Hepatocyte (in vitro differentiated cells): ENCODE measurements at regions not wholly inside any gene's neighbourhood (a gene's known extent, or its start where the extent isn't known, plus 50 kb on each side); places are given as distances from the start of the nearest gene placed in this dataset.

Experiments used
- DNase-seq: peaks from one replicate; pipeline ENCODE4 v3.0.0-alpha.2; 2016; ENCODE audit warnings: low spot score
- H2AFZ ChIP-seq: fragments of 200-600 bp; sonication (generic); 2 replicates; pipeline ENCODE4 v1.6.0; 2016; ENCODE audit warnings: antibody characterized with exemption, mild to moderate bottlenecking
- H3K27ac ChIP-seq: fragments of 200-600 bp; sonication (generic); 2 replicates; pipeline ENCODE4 v1.5.1; 2016; ENCODE audit warnings: mild to moderate bottlenecking
- H3K27me3 ChIP-seq: fragments of 200-600 bp; sonication (generic); 2 replicates; pipeline ENCODE4 v1.6.1; 2016
- H3K36me3 ChIP-seq: fragments of 200-600 bp; sonication (generic); replicated peaks from 2 replicates; pipeline ENCODE4 v1.5.1; 2016; ENCODE audit warnings: low read depth; ENCODE audit not compliant: insufficient read depth
- H3K4me1 ChIP-seq: fragments of 200-600 bp; sonication (generic); 2 replicates; pipeline ENCODE4 v1.5.1; 2016; ENCODE audit warnings: mild to moderate bottlenecking, moderate library complexity; ENCODE audit not compliant: insufficient read depth
- H3K4me2 ChIP-seq: fragments of 200-600 bp; sonication (generic); 2 replicates; pipeline ENCODE4 v1.6.0; 2016
- H3K4me3 ChIP-seq: fragments of 200-600 bp; sonication (generic); 2 replicates; pipeline ENCODE4 v1.5.1; 2016; ENCODE audit warnings: mild to moderate bottlenecking
- H3K79me2 ChIP-seq: fragments of 200-600 bp; sonication (generic); 2 replicates; pipeline ENCODE4 v1.6.0; 2017; ENCODE audit warnings: mild to moderate bottlenecking
- H3K9me2 ChIP-seq: fragments of 200-600 bp; sonication (generic); replicated peaks from 2 replicates; pipeline ENCODE4 v1.6.0; 2017; ENCODE audit warnings: mild to moderate bottlenecking; ENCODE audit not compliant: insufficient read depth
- H3K9me3 ChIP-seq: fragments of 200-600 bp; sonication (generic); 2 replicates; pipeline ENCODE4 v1.5.1; 2016; ENCODE audit warnings: low read depth, mild to moderate bottlenecking
- H4K20me1 ChIP-seq: fragments of 200-600 bp; sonication (generic); 2 replicates; pipeline ENCODE4 v1.6.0; 2016; ENCODE audit warnings: mild to moderate bottlenecking; ENCODE audit not compliant: insufficient read depth, poor library complexity, severe bottlenecking
- EZH2 ChIP-seq: fragments of 200-600 bp; sonication (generic); IDR thresholded peaks from 2 replicates; pipeline ENCODE4 v1.6.1; 2016; ENCODE audit warnings: antibody characterized with exemption, mild to moderate bottlenecking, borderline replicate concordance
- EZH2phosphoT487 ChIP-seq: fragments of 200-600 bp; sonication (generic); IDR thresholded peaks from one replicate; pipeline ENCODE4 v1.6.1; 2018; ENCODE audit warnings: antibody characterized with exemption, mild to moderate bottlenecking, low read depth, moderate library complexity; ENCODE audit not compliant: unreplicated experiment, severe bottlenecking
- WGBS: methylation state at CpG from one replicate; pipeline ENCODE4 v1.1.6; 2016; ENCODE audit warnings: low lambda C conversion rate; ENCODE audit errors: missing lambda C conversion rate; 5-methylcytosine and 5-hydroxymethylcytosine counted together
- TF ChIP-seq, protein P1 (sequence below): fragments of 200-600 bp; sonication (generic); IDR thresholded peaks from 2 replicates; pipeline ENCODE4 v1.5.1; 2016; ENCODE audit warnings: antibody characterized with exemption, mild to moderate bottlenecking; ENCODE audit not compliant: poor library complexity

DNA sequence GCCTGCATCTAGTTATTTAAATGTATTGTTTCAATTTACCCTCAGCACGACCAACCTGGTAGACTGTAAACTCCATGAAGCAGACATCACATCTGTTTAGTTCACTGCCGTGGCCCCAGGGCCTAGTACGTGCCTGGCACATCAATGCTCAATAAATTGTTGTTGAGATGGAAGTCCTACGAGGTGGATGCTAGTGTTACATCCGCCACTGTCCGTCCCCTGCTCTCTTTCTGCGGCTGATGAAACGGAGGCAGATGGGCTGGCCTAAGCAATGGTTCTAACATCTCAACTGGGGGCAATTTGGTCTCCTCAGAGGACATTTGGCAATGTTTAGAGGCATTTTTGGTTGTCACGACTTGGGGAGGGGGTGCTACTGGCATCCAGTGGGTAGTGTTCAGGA is 121.4 kb upstream of the IGSF21 start:
- 86% methylated on average over 9 of the region's 9 CpGs for WGBS
- no peaks in the 10 kb centered on the region for H4K20me1 ChIP-seq
- no peak overlapping the region for H3K27ac ChIP-seq
- no peaks in the 10 kb centered on the region for H3K9me2 ChIP-seq
- H3K36me3 ChIP-seq: no peaks in the 10 kb centered on the region
- H2AFZ ChIP-seq: no peak overlapping the region
- no peaks in the 10 kb centered on the region for H3K27me3 ChIP-seq
- no peaks in the 10 kb centered on the region for H3K4me1 ChIP-seq
- H3K79me2 ChIP-seq: no peaks in the 10 kb centered on the region
- no peak for DNase-seq
- no peak for TF ChIP-seq EZH2
- TF ChIP-seq, protein P1, sequence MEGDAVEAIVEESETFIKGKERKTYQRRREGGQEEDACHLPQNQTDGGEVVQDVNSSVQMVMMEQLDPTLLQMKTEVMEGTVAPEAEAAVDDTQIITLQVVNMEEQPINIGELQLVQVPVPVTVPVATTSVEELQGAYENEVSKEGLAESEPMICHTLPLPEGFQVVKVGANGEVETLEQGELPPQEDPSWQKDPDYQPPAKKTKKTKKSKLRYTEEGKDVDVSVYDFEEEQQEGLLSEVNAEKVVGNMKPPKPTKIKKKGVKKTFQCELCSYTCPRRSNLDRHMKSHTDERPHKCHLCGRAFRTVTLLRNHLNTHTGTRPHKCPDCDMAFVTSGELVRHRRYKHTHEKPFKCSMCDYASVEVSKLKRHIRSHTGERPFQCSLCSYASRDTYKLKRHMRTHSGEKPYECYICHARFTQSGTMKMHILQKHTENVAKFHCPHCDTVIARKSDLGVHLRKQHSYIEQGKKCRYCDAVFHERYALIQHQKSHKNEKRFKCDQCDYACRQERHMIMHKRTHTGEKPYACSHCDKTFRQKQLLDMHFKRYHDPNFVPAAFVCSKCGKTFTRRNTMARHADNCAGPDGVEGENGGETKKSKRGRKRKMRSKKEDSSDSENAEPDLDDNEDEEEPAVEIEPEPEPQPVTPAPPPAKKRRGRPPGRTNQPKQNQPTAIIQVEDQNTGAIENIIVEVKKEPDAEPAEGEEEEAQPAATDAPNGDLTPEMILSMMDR: no peak
- TF ChIP-seq EZH2phosphoT487: no peak
- no peak overlapping the region for H3K4me2 ChIP-seq
- no peaks in the 10 kb centered on the region for H3K9me3 ChIP-seq
- no peak overlapping the region for H3K4me3 ChIP-seq

DNA sequence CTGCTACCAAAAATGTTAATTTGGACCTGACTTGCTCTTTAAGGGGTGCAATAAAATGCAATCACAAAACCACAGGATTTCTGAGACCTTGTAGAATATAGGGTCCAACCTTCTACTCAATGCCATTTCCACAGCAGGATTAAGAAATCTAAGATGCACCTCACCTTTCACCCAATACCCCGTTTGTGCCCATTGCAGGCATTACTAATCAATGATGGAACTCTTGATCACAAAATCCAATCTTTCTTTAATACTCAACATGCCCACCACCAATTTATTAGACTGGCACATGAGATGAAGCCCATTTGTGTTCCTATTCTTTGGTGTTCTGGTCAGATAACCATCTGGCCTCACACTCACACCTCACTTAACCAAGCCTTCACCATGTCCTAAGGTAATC is 117.2 kb upstream of the IGSF21 start:
- no peak overlapping the region for H2AFZ ChIP-seq
- TF ChIP-seq EZH2 (no peak), EZH2phosphoT487 (no peak)
- TF ChIP-seq, protein P1: no peak
- no peaks in the 10 kb centered on the region for H3K9me2 ChIP-seq
- H3K4me3 ChIP-seq: no peak overlapping the region
- no peak overlapping the region for H3K4me2 ChIP-seq
- 69% methylated on average over 1 of the region's 1 CpG for WGBS
- H3K9me3 ChIP-seq: no peaks in the 10 kb centered on the region
- H3K36me3 ChIP-seq: no peaks in the 10 kb centered on the region
- H3K27ac ChIP-seq: no peak overlapping the region
- no peaks in the 10 kb centered on the region for H3K27me3 ChIP-seq
- no peaks in the 10 kb centered on the region for H3K4me1 ChIP-seq
- no peak for DNase-seq
- H4K20me1 ChIP-seq: no peaks in the 10 kb centered on the region
- no peaks in the 10 kb centered on the region for H3K79me2 ChIP-seq

DNA sequence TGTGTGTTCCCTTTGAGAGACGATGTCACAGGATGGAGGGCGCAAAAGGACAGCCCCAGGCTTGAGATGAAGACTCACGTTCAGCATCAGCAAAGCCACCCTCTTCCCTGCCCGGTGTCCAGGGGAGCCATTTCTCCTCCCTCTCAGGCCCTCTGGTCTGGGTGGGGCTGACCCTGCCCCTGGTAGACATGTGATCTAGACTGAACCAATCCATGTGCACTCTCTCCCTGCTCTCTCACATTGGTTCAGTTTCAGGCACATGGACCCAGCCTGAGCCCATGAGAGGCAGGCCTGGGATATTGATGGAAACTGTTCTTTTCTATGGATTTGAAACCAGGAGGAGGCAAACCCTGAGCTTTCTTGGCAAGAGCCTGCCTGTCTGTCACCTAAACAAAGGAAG is 115.6 kb upstream of the IGSF21 start:
- 61% methylated on average over 4 of the region's 4 CpGs for WGBS
- Histone ChIP-seq H3K4me1 (no peaks in the 10 kb centered on the region), H3K9me2 (no peaks in the 10 kb centered on the region), H3K4me3 (no peak overlapping the region), H3K9me3 (no peaks in the 10 kb centered on the region), H3K4me2 (no peak overlapping the region), H3K36me3 (no peaks in the 10 kb centered on the region), H2AFZ (no peak overlapping the region), H4K20me1 (no peaks in the 10 kb centered on the region), H3K27me3 (no peaks in the 10 kb centered on the region), H3K79me2 (no peaks in the 10 kb centered on the region), H3K27ac (no peak overlapping the region)
- DNase-seq: no peak
- TF ChIP-seq, protein P1: no peak
- TF ChIP-seq EZH2 (no peak), EZH2phosphoT487 (no peak)

DNA sequence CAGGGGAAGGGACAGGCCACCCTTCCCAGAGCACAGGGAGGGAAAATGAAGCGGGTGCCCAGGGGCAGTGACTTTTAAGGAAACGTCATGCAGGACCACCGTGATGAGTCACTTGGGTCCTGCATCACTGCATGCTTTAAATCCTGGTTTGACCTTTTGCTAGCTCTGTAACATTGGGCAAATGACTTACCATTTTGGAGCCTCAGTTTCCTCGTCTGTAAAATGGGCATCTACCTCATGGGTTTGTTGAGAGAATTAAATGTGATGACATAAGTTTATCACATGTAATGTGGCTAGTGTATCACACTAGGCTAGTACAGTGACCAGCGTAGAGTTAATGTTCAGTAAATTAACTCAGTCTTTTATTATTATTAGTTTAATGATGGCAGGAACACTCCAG is 114.8 kb upstream of the IGSF21 start:
- no peak overlapping the region for H2AFZ ChIP-seq
- DNase-seq: no peak
- no peaks in the 10 kb centered on the region for H3K27me3 ChIP-seq
- TF ChIP-seq, protein P1: no peak
- TF ChIP-seq EZH2phosphoT487: no peak
- TF ChIP-seq EZH2: no peak
- H3K36me3 ChIP-seq: no peaks in the 10 kb centered on the region
- no peaks in the 10 kb centered on the region for H3K4me1 ChIP-seq
- no peaks in the 10 kb centered on the region for H3K79me2 ChIP-seq
- no peaks in the 10 kb centered on the region for H4K20me1 ChIP-seq
- H3K9me2 ChIP-seq: no peaks in the 10 kb centered on the region
- no peak overlapping the region for H3K4me2 ChIP-seq
- 88% methylated on average over 5 of the region's 5 CpGs for WGBS
- H3K27ac ChIP-seq: no peak overlapping the region
- no peaks in the 10 kb centered on the region for H3K9me3 ChIP-seq
- H3K4me3 ChIP-seq: no peak overlapping the region
